ENCODE measurements at regions not wholly inside any gene's neighbourhood (a gene's known extent, or its start where the extent isn't known, plus 50 kb on each side); places are given as distances from the start of the nearest gene placed in this dataset.

GRCh38 chr4:108383157-108383556, 214.4 kb upstream of the LEF1 start:
- TF ChIP-seq CTCF (IDR thresholded peaks at IDR 0.05) (no peak), EP300 (IDR thresholded peaks at IDR 0.05) (no peak)

Data from esophagus muscularis mucosa (tissue), 3 donors.